Endodermal cell (in vitro differentiated cells): ENCODE measurements at regions not wholly inside any gene's neighbourhood (a gene's known extent, or its start where the extent isn't known, plus 50 kb on each side); places are given as distances from the start of the nearest gene placed in this dataset.

Experiments
- DNase-seq: peaks from one replicate; pipeline ENCODE4 v3.0.0-alpha.2; 2017
- H3K27ac ChIP-seq: 2 replicates; pipeline ENCODE4 v1.5.1; 2013; ENCODE audit warnings: mild to moderate bottlenecking, low read depth, low read length, moderate library complexity
- H3K27me3 ChIP-seq: 2 replicates; pipeline ENCODE4 v1.6.1; 2013; ENCODE audit warnings: mild to moderate bottlenecking, low read length, moderate library complexity; ENCODE audit not compliant: insufficient read depth, control insufficient read depth, poor library complexity, severe bottlenecking
- H3K36me3 ChIP-seq: 2 replicates; pipeline ENCODE4 v1.7.0; 2013; ENCODE audit warnings: mild to moderate bottlenecking, low read length, moderate library complexity; ENCODE audit not compliant: control insufficient read depth, insufficient read depth
- H3K4me1 ChIP-seq: one replicate; pipeline ENCODE4 v1.7.0; 2013; ENCODE audit warnings: low read length; ENCODE audit not compliant: control insufficient read depth, insufficient read depth
- H3K4me3 ChIP-seq: 2 replicates; pipeline ENCODE4 v1.5.1; 2013; ENCODE audit warnings: mild to moderate bottlenecking, low read length, moderate library complexity
- H3K9ac ChIP-seq: 2 replicates; pipeline ENCODE4 v1.6.1; 2013; ENCODE audit warnings: mild to moderate bottlenecking, low read length, moderate library complexity; ENCODE audit not compliant: poor library complexity, severe bottlenecking; ENCODE audit errors: extremely low read depth
- H3K9me3 ChIP-seq: 2 replicates; pipeline ENCODE4 v1.6.1; 2013; ENCODE audit warnings: mild to moderate bottlenecking, low read length, moderate library complexity; ENCODE audit not compliant: control insufficient read depth
- H3K27ac Mint-ChIP-seq: 2 replicates; pipeline ENCODE4 v1.8.0; 2020; ENCODE audit warnings: mixed read lengths
- H3K27me3 Mint-ChIP-seq: 2 replicates; pipeline ENCODE4 v1.8.0; 2021; ENCODE audit warnings: mild to moderate bottlenecking, mixed read lengths; ENCODE audit not compliant: insufficient read depth
- H3K36me3 Mint-ChIP-seq: 2 replicates; pipeline ENCODE4 v1.8.0; 2020; ENCODE audit warnings: low read depth, mixed read lengths
- H3K4me1 Mint-ChIP-seq: 2 replicates; pipeline ENCODE4 v1.8.0; 2020; ENCODE audit warnings: mixed read lengths
- H3K4me3 Mint-ChIP-seq: 2 replicates; pipeline ENCODE4 v1.8.0; 2020; ENCODE audit warnings: mild to moderate bottlenecking, moderate library complexity, mixed read lengths
- H3K9me3 Mint-ChIP-seq: 2 replicates; pipeline ENCODE4 v1.8.0; 2020; ENCODE audit warnings: mild to moderate bottlenecking, mixed read lengths
- CTCF ChIP-seq: fragments of 200-600 bp; sonication (generic); conservative IDR thresholded peaks from 2 replicates; pipeline ENCODE4 v1.5.0; 2021; ENCODE audit warnings: antibody characterized with exemption, mild to moderate bottlenecking
- WGBS, 2 experiments: methylation state at CpG; one replicate each; pipeline versions ENCODE4 v1.1.5 to v1.1.7; 2013; ENCODE audit warnings: missing lambda C conversion rate in 2 of 2, mixed read lengths in 1 of 2; ENCODE audit not compliant: insufficient coverage in 1 of 2, insufficient read length in 1 of 2; 5-methylcytosine and 5-hydroxymethylcytosine counted together

DNA sequence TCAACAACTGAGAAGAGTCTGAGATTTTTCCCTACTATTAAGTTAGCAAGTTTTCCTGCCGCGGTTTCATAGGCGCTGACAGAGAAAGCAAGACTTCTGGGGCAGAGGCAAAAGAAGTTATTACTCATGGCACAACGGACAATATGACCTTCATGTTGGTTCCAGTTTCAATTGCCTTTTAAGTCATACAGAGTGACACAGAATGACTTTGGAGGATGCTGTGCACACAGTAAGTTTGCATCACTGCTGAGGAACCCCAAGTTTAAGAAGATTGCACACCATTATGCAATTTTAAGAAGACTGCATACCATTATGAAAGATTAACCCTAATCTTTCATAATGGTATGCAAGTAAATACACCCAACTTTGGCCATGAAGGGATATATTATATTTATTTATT is 626.5 kb upstream of the CHORDC1 start:
- H3K4me1 ChIP-seq = no peaks in the 10 kb centered on the region
- H3K27me3 Mint-ChIP-seq = no peaks in the 10 kb centered on the region
- H3K27ac ChIP-seq = no peak overlapping the region
- DNase-seq = no peak
- H3K36me3 Mint-ChIP-seq = no peaks in the 10 kb centered on the region
- H3K4me3 ChIP-seq = no peak overlapping the region
- no peak for TF ChIP-seq CTCF
- no peak overlapping the region for H3K27ac Mint-ChIP-seq
- no peaks in the 10 kb centered on the region for H3K36me3 ChIP-seq
- no peaks in the 10 kb centered on the region for H3K9me3 Mint-ChIP-seq
- no peak overlapping the region for H3K4me3 Mint-ChIP-seq
- WGBS, 2 experiments = 94 to 100% methylated on average over 4 of the region's 4 CpGs
- no peaks in the 10 kb centered on the region for H3K9me3 ChIP-seq
- H3K27me3 ChIP-seq = no peaks in the 10 kb centered on the region
- no peak overlapping the region for H3K9ac ChIP-seq
- no peaks in the 10 kb centered on the region for H3K4me1 Mint-ChIP-seq

- H3K27me3 Mint-ChIP-seq = no peaks in the 10 kb centered on the region
- H3K4me1 ChIP-seq = no peaks in the 10 kb centered on the region
- no peak overlapping the region for H3K9ac ChIP-seq
- no peaks in the 10 kb centered on the region for H3K9me3 ChIP-seq
- no peaks in the 10 kb centered on the region for H3K9me3 Mint-ChIP-seq
- no peaks in the 10 kb centered on the region for H3K27me3 ChIP-seq
- no peak overlapping the region for H3K4me3 ChIP-seq
- no peak overlapping the region for H3K27ac Mint-ChIP-seq
- TF ChIP-seq CTCF = no peak
- no peak overlapping the region for H3K4me3 Mint-ChIP-seq
- DNase-seq = no peak
- WGBS, 2 experiments = 79% methylated on average over 1 of the region's 1 CpG; no CpG with 5 or more reads in 1 of the 2 experiments
- H3K4me1 Mint-ChIP-seq = no peaks in the 10 kb centered on the region
- H3K27ac ChIP-seq = no peak overlapping the region
- H3K36me3 ChIP-seq = no peaks in the 10 kb centered on the region
- H3K36me3 Mint-ChIP-seq = no peaks in the 10 kb centered on the region
Measured at GRCh38 chr11:90847268-90847886, 624.5 kb upstream of the CHORDC1 start.

- no peaks in the 10 kb centered on the region for H3K36me3 Mint-ChIP-seq
Measured at GRCh38 chr11:90846628-90847027, 623.8 kb upstream of the CHORDC1 start.

More at GRCh38 chr11:90846628-90847027, 623.8 kb upstream of the CHORDC1 start:
- Mint-ChIP-seq H3K4me3 (no peak overlapping the region), H3K9me3 (no peaks in the 10 kb centered on the region), H3K27ac (no peak overlapping the region), H3K4me1 (no peaks in the 10 kb centered on the region), H3K27me3 (no peaks in the 10 kb centered on the region)
- H3K4me1 ChIP-seq = no peaks in the 10 kb centered on the region
- 89 to 100% methylated on average over 3 of the region's 3 CpGs for WGBS, 2 experiments
- H3K27ac ChIP-seq = no peak overlapping the region
- no peaks in the 10 kb centered on the region for H3K9me3 ChIP-seq
- H3K36me3 ChIP-seq = no peaks in the 10 kb centered on the region
- no peak for TF ChIP-seq CTCF
- no peak for DNase-seq
- H3K27me3 ChIP-seq = no peaks in the 10 kb centered on the region
- H3K4me3 ChIP-seq = no peak overlapping the region
- H3K9ac ChIP-seq = no peak overlapping the region
